ENCODE measurements at regions not wholly inside any gene's neighbourhood (a gene's known extent, or its start where the extent isn't known, plus 50 kb on each side); places are given as distances from the start of the nearest gene placed in this dataset.

GRCh38 chr5:8216921-8217320 is 348.0 kb downstream of the MTRR start:
- no peaks in the 10 kb centered on the region for H3K36me3 ChIP-seq (ENCODE audit: insufficient read depth, insufficient read length, low read length)
- DNase-seq (ENCODE audit: low read depth, low spot score) = no peak
- TF ChIP-seq ZNF274 (IDR thresholded peaks at IDR 0.05; ENCODE audit: low read depth, low read length) (no peak), SUZ12 (IDR thresholded peaks at IDR 0.05; ENCODE audit: extremely low read depth, insufficient read depth, insufficient read length) (no peak), YY1 (IDR thresholded peaks at IDR 0.05; ENCODE audit: insufficient read depth, insufficient read length) (no peak)
- no peaks in the 10 kb centered on the region for H3K27me3 ChIP-seq (ENCODE audit: insufficient read depth, insufficient read length)
- no peaks in the 10 kb centered on the region for H3K4me1 ChIP-seq (ENCODE audit: insufficient read depth, insufficient read length)
- H3K9me3 ChIP-seq (ENCODE audit: insufficient read depth, low read length) = no peaks in the 10 kb centered on the region
- no peak overlapping the region for H3K4me3 ChIP-seq (ENCODE audit: insufficient read length, low read depth)
- H3K9ac ChIP-seq (ENCODE audit: insufficient read length, low read depth) = no peak overlapping the region

DNA sequence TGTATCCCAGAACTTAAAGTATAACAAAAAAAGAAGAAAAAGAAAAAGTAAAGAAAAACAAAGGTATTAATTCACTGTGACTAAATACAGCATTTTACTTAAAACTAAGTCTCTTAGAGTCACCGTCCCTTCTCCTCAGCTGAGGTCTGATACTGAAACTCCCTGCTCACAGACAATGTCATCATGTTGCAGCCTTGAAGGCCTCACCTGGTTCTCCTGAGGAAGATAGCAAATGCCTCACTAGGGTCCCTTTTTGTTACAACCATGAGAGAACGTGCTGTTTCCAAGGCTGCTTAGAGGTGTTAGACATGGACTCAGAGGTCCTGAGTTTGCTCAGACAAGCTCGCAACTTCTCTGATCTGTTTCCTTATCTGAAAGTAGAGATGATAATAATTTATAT is 357.2 kb downstream of the MTRR start:
- no peak for TF ChIP-seq ZNF274 (IDR thresholded peaks at IDR 0.05; ENCODE audit: low read depth, low read length)
- TF ChIP-seq SUZ12 (IDR thresholded peaks at IDR 0.05; ENCODE audit: extremely low read depth, insufficient read depth, insufficient read length) = no peak

GRCh38 chr5:8227112-8227511 is 358.2 kb downstream of the MTRR start:
- H3K27me3 ChIP-seq (ENCODE audit: insufficient read depth, insufficient read length) = no peaks in the 10 kb centered on the region
- H3K4me3 ChIP-seq (ENCODE audit: insufficient read length, low read depth) = no peak overlapping the region
- DNase-seq (ENCODE audit: low read depth, low spot score) = no peak
- H3K9ac ChIP-seq (ENCODE audit: insufficient read length, low read depth) = no peak overlapping the region
- no peaks in the 10 kb centered on the region for H3K36me3 ChIP-seq (ENCODE audit: insufficient read depth, insufficient read length, low read length)
- H3K9me3 ChIP-seq (ENCODE audit: insufficient read depth, low read length) = no peaks in the 10 kb centered on the region
- H3K4me1 ChIP-seq (ENCODE audit: insufficient read depth, insufficient read length) = no peaks in the 10 kb centered on the region
- TF ChIP-seq YY1 (IDR thresholded peaks at IDR 0.05; ENCODE audit: insufficient read depth, insufficient read length) (no peak), ZNF274 (IDR thresholded peaks at IDR 0.05; ENCODE audit: low read depth, low read length) (no peak), SUZ12 (IDR thresholded peaks at IDR 0.05; ENCODE audit: extremely low read depth, insufficient read depth, insufficient read length) (no peak)

More for the DNA sequence above, 357.2 kb downstream of the MTRR start:
- no peaks in the 10 kb centered on the region for H3K27me3 ChIP-seq (ENCODE audit: insufficient read depth, insufficient read length)
- H3K4me1 ChIP-seq (ENCODE audit: insufficient read depth, insufficient read length) = no peaks in the 10 kb centered on the region
- no peaks in the 10 kb centered on the region for H3K36me3 ChIP-seq (ENCODE audit: insufficient read depth, insufficient read length, low read length)
- DNase-seq (ENCODE audit: low read depth, low spot score) = no peak
- H3K9ac ChIP-seq (ENCODE audit: insufficient read length, low read depth) = no peak overlapping the region
- H3K4me3 ChIP-seq (ENCODE audit: insufficient read length, low read depth) = no peak overlapping the region
- H3K9me3 ChIP-seq (ENCODE audit: insufficient read depth, low read length) = no peaks in the 10 kb centered on the region

- Histone ChIP-seq H3K27me3 (ENCODE audit: insufficient read depth, insufficient read length) (no peaks in the 10 kb centered on the region), H3K9me3 (ENCODE audit: insufficient read depth, low read length) (no peaks in the 10 kb centered on the region), H3K4me1 (ENCODE audit: insufficient read depth, insufficient read length) (no peaks in the 10 kb centered on the region), H3K9ac (ENCODE audit: insufficient read length, low read depth) (no peak overlapping the region), H3K36me3 (ENCODE audit: insufficient read depth, insufficient read length, low read length) (no peaks in the 10 kb centered on the region), H3K4me3 (ENCODE audit: insufficient read length, low read depth) (no peak overlapping the region)
- TF ChIP-seq ZNF274 (IDR thresholded peaks at IDR 0.05; ENCODE audit: low read depth, low read length) = no peak
- TF ChIP-seq YY1 (IDR thresholded peaks at IDR 0.05; ENCODE audit: insufficient read depth, insufficient read length) = no peak
- no peak for TF ChIP-seq SUZ12 (IDR thresholded peaks at IDR 0.05; ENCODE audit: extremely low read depth, insufficient read depth, insufficient read length)
- no peak for DNase-seq (ENCODE audit: low read depth, low spot score)
These were observed 360.6 kb downstream of the MTRR start for GRCh38 chr5:8229551-8229950.

DNA sequence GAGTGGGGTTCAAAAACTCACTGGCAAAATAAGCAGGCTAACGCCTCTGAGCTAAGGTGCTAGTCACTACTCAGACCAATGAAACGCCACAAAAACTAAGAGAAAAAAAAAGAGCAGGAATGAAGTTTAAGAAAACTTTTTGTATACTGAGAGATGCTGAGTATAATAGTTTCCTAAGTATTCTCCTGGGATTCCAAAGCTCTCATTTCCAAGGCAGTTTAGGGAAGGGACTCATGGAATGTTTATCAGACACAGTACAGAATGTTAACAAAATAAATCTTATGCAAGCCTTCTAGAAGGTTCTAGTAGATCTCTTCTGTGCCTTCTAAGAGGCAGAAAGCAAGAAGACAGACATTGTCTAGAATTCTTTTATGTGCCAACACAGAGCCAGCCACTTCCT is 361.9 kb downstream of the MTRR start:
- TF ChIP-seq SUZ12 (IDR thresholded peaks at IDR 0.05; ENCODE audit: extremely low read depth, insufficient read depth, insufficient read length) = no peak
- no peak for TF ChIP-seq ZNF274 (IDR thresholded peaks at IDR 0.05; ENCODE audit: low read depth, low read length)
- TF ChIP-seq YY1 (IDR thresholded peaks at IDR 0.05; ENCODE audit: insufficient read depth, insufficient read length) = no peak
- no peak for DNase-seq (ENCODE audit: low read depth, low spot score)
- Histone ChIP-seq H3K27me3 (ENCODE audit: insufficient read depth, insufficient read length) (no peaks in the 10 kb centered on the region), H3K4me1 (ENCODE audit: insufficient read depth, insufficient read length) (no peaks in the 10 kb centered on the region), H3K36me3 (ENCODE audit: insufficient read depth, insufficient read length, low read length) (no peaks in the 10 kb centered on the region), H3K9me3 (ENCODE audit: insufficient read depth, low read length) (no peaks in the 10 kb centered on the region), H3K9ac (ENCODE audit: insufficient read length, low read depth) (no peak overlapping the region), H3K4me3 (ENCODE audit: insufficient read length, low read depth) (no peak overlapping the region)

GRCh38 chr5:8233479-8233878 is 364.5 kb downstream of the MTRR start:
- Histone ChIP-seq H3K9ac (ENCODE audit: insufficient read length, low read depth) (no peak overlapping the region), H3K4me1 (ENCODE audit: insufficient read depth, insufficient read length) (no peaks in the 10 kb centered on the region), H3K36me3 (ENCODE audit: insufficient read depth, insufficient read length, low read length) (no peaks in the 10 kb centered on the region), H3K4me3 (ENCODE audit: insufficient read length, low read depth) (no peak overlapping the region), H3K9me3 (ENCODE audit: insufficient read depth, low read length) (no peaks in the 10 kb centered on the region), H3K27me3 (ENCODE audit: insufficient read depth, insufficient read length) (no peaks in the 10 kb centered on the region)
- TF ChIP-seq ZNF274 (IDR thresholded peaks at IDR 0.05; ENCODE audit: low read depth, low read length) (no peak), YY1 (IDR thresholded peaks at IDR 0.05; ENCODE audit: insufficient read depth, insufficient read length) (no peak), SUZ12 (IDR thresholded peaks at IDR 0.05; ENCODE audit: extremely low read depth, insufficient read depth, insufficient read length) (no peak)
- no peak for DNase-seq (ENCODE audit: low read depth, low spot score)

- H3K4me3 ChIP-seq (ENCODE audit: insufficient read length, low read depth) = no peak overlapping the region
- no peaks in the 10 kb centered on the region for H3K9me3 ChIP-seq (ENCODE audit: insufficient read depth, low read length)
- no peak for TF ChIP-seq ZNF274 (IDR thresholded peaks at IDR 0.05; ENCODE audit: low read depth, low read length)
- TF ChIP-seq YY1 (IDR thresholded peaks at IDR 0.05; ENCODE audit: insufficient read depth, insufficient read length) = no peak
- TF ChIP-seq SUZ12 (IDR thresholded peaks at IDR 0.05; ENCODE audit: extremely low read depth, insufficient read depth, insufficient read length) = no peak
- no peaks in the 10 kb centered on the region for H3K4me1 ChIP-seq (ENCODE audit: insufficient read depth, insufficient read length)
- H3K36me3 ChIP-seq (ENCODE audit: insufficient read depth, insufficient read length, low read length) = no peaks in the 10 kb centered on the region
- no peaks in the 10 kb centered on the region for H3K27me3 ChIP-seq (ENCODE audit: insufficient read depth, insufficient read length)
- H3K9ac ChIP-seq (ENCODE audit: insufficient read length, low read depth) = no peak overlapping the region
- DNase-seq (ENCODE audit: low read depth, low spot score) = no peak
These were observed 365.3 kb downstream of the MTRR start for GRCh38 chr5:8234179-8234770.
